GM23248 (cell line): ENCODE measurements at regions not wholly inside any gene's neighbourhood (a gene's known extent, or its start where the extent isn't known, plus 50 kb on each side); places are given as distances from the start of the nearest gene placed in this dataset.
A peak's percentile ranks its signal among the peaks of the same experiment; 100 is the strongest.

Experiments used
- DNase-seq: peaks from one replicate; pipeline ENCODE4 v3.0.0-alpha.2; 2015
- H2AFZ ChIP-seq: fragments of 200-600 bp; sonication (generic); 2 replicates; pipeline ENCODE4 v1.6.1; 2016; ENCODE audit warnings: antibody characterized with exemption
- H3F3A ChIP-seq: fragments of 200-600 bp; sonication (generic); 2 replicates; pipeline ENCODE4 v1.6.1; 2016; ENCODE audit warnings: mild to moderate bottlenecking, antibody characterized with exemption, mixed run types; ENCODE audit not compliant: insufficient read depth
- H3K27ac ChIP-seq: fragments of 200-600 bp; sonication (generic); 2 replicates; pipeline ENCODE4 v1.5.1; 2016; ENCODE audit warnings: mild to moderate bottlenecking
- H3K27me3 ChIP-seq: fragments of 200-600 bp; sonication (generic); replicated peaks from 2 replicates; pipeline ENCODE4 v1.6.1; 2016; ENCODE audit warnings: mild to moderate bottlenecking; ENCODE audit not compliant: insufficient read depth
- H3K36me3 ChIP-seq: fragments of 200-600 bp; sonication (generic); 2 replicates; pipeline ENCODE4 v1.6.1; 2016; ENCODE audit warnings: low read depth, mild to moderate bottlenecking
- H3K4me1 ChIP-seq: fragments of 200-600 bp; sonication (generic); 2 replicates; pipeline ENCODE4 v1.6.1; 2016; ENCODE audit warnings: mild to moderate bottlenecking; ENCODE audit not compliant: insufficient read depth
- H3K4me2 ChIP-seq: fragments of 200-600 bp; sonication (generic); one replicate; pipeline ENCODE4 v1.6.1; 2016; ENCODE audit warnings: mild to moderate bottlenecking; ENCODE audit not compliant: unreplicated experiment
- H3K4me3 ChIP-seq: fragments of 200-600 bp; sonication (generic); 2 replicates; pipeline ENCODE4 v1.5.1; 2016; ENCODE audit warnings: mild to moderate bottlenecking
- H3K79me2 ChIP-seq: fragments of 200-600 bp; sonication (generic); 2 replicates; pipeline ENCODE4 v1.6.1; 2016; ENCODE audit warnings: mild to moderate bottlenecking; ENCODE audit not compliant: insufficient read depth
- H3K9ac ChIP-seq: fragments of 200-600 bp; sonication (generic); 2 replicates; pipeline ENCODE4 v1.6.1; 2016; ENCODE audit warnings: mild to moderate bottlenecking
- H3K9me2 ChIP-seq: fragments of 200-600 bp; sonication (generic); 2 replicates; pipeline ENCODE4 v1.6.1; 2016; ENCODE audit warnings: mixed run types, mild to moderate bottlenecking, moderate library complexity; ENCODE audit not compliant: insufficient read depth
- H3K9me3 ChIP-seq: fragments of 200-600 bp; sonication (generic); one replicate; pipeline ENCODE4 v1.6.1; 2017; ENCODE audit warnings: low read depth
- H4K20me1 ChIP-seq: fragments of 200-600 bp; sonication (generic); 2 replicates; pipeline ENCODE4 v1.6.0; 2016; ENCODE audit not compliant: insufficient read depth
- EZH2 ChIP-seq: fragments of 200-600 bp; sonication (generic); IDR thresholded peaks from 2 replicates; pipeline ENCODE4 v1.6.1; 2018; ENCODE audit warnings: antibody characterized with exemption, mild to moderate bottlenecking; ENCODE audit not compliant: insufficient read depth, poor library complexity, severe bottlenecking
- EZH2phosphoT487 ChIP-seq: fragments of 200-600 bp; sonication (generic); IDR thresholded peaks from 2 replicates; pipeline ENCODE4 v1.6.1; 2018; ENCODE audit warnings: antibody characterized with exemption, moderate library complexity, mild to moderate bottlenecking, low read depth; ENCODE audit not compliant: insufficient read depth
- WGBS, 2 experiments: methylation state at CpG; one replicate each; pipeline ENCODE4 v1.1.6; 2015 to 2017; ENCODE audit warnings: low lambda C conversion rate in 2 of 2, low coverage in 1 of 2; ENCODE audit errors: missing lambda C conversion rate in 2 of 2; 5-methylcytosine and 5-hydroxymethylcytosine counted together
- in situ Hi-C: fragments of 300-500 bp; cut with MboI; formaldehyde crosslinking; loops from 2 replicates; pipeline ENCODE4 v1.15.0; 2020

- Histone ChIP-seq H3F3A (no peaks in the 10 kb centered on the region), H3K4me2 (no peak overlapping the region), H2AFZ (no peak overlapping the region), H4K20me1 (no peaks in the 10 kb centered on the region), H3K9me3 (no peaks in the 10 kb centered on the region), H3K4me3 (no peak overlapping the region), H3K79me2 (no peaks in the 10 kb centered on the region), H3K9me2 (no peaks in the 10 kb centered on the region), H3K27ac (no peak overlapping the region), H3K27me3 (no peaks in the 10 kb centered on the region), H3K4me1 (no peaks in the 10 kb centered on the region), H3K9ac (no peak overlapping the region), H3K36me3 (no peaks in the 10 kb centered on the region)
- TF ChIP-seq EZH2, result no peak
- no peak for TF ChIP-seq EZH2phosphoT487
- in situ Hi-C loops, result no loop called here
- no peak for DNase-seq
- WGBS, 2 experiments, result 88 to 95% methylated on average over 2 of the region's 2 CpGs
Observed at GRCh38 chr18:29271501-29271900, 1094.6 kb upstream of the CDH2 start.

- WGBS, 2 experiments, result 14 to 22% methylated on average over 2 of the region's 2 CpGs
- Histone ChIP-seq H2AFZ (peak overlapping the region; percentile 60), H3K9me2 (no peaks in the 10 kb centered on the region), H3K79me2 (no peaks in the 10 kb centered on the region), H3K27ac (no peak overlapping the region), H3K27me3 (no peaks in the 10 kb centered on the region), H3K4me2 (no peak overlapping the region), H3K36me3 (no peaks in the 10 kb centered on the region), H3K4me3 (no peak overlapping the region), H4K20me1 (no peaks in the 10 kb centered on the region), H3F3A (no peaks in the 10 kb centered on the region), H3K9ac (no peak overlapping the region), H3K4me1 (no peaks in the 10 kb centered on the region), H3K9me3 (no peaks in the 10 kb centered on the region)
- peak; percentile 35 for DNase-seq
- in situ Hi-C loops, result no loop called here
- TF ChIP-seq EZH2phosphoT487 (no peak), EZH2 (no peak)
Observed at GRCh38 chr18:29259838-29260237, 1082.9 kb upstream of the CDH2 start.

GRCh38 chr18:29254123-29254522, 1077.2 kb upstream of the CDH2 start:
- 90 to 95% methylated on average over 2 of the region's 2 CpGs for WGBS, 2 experiments
- TF ChIP-seq EZH2phosphoT487, result no peak
- no peak for TF ChIP-seq EZH2
- H3K9ac ChIP-seq, result no peak overlapping the region
- no peak overlapping the region for H3K4me2 ChIP-seq
- H3K9me3 ChIP-seq, result no peaks in the 10 kb centered on the region
- in situ Hi-C loops, result no loop called here
- no peaks in the 10 kb centered on the region for H3F3A ChIP-seq
- no peak overlapping the region for H2AFZ ChIP-seq
- no peaks in the 10 kb centered on the region for H3K36me3 ChIP-seq
- no peaks in the 10 kb centered on the region for H4K20me1 ChIP-seq
- no peak overlapping the region for H3K4me3 ChIP-seq
- H3K27me3 ChIP-seq, result no peaks in the 10 kb centered on the region
- H3K9me2 ChIP-seq, result 0 out of 2 replicates have a peak, but pooled peaks cover 3% of the 10 kb centered on the region
- no peaks in the 10 kb centered on the region for H3K4me1 ChIP-seq
- H3K79me2 ChIP-seq, result no peaks in the 10 kb centered on the region
- no peak for DNase-seq
- no peak overlapping the region for H3K27ac ChIP-seq

- Histone ChIP-seq H3K27me3 (no peaks in the 10 kb centered on the region), H3K9me2 (0 out of 2 replicates have a peak, but pooled peaks cover 3% of the 10 kb centered on the region), H3K4me1 (no peaks in the 10 kb centered on the region), H3F3A (no peaks in the 10 kb centered on the region), H3K9me3 (no peaks in the 10 kb centered on the region), H4K20me1 (no peaks in the 10 kb centered on the region), H3K79me2 (no peaks in the 10 kb centered on the region), H2AFZ (peak overlapping the region; percentile 23; the same call in 1 of the 2 replicates), H3K4me3 (no peak overlapping the region), H3K27ac (no peak overlapping the region), H3K4me2 (no peak overlapping the region), H3K36me3 (no peaks in the 10 kb centered on the region), H3K9ac (no peak overlapping the region)
- no peak for DNase-seq
- in situ Hi-C loops, result no loop called here
- TF ChIP-seq EZH2, result no peak
- TF ChIP-seq EZH2phosphoT487, result no peak
- 45 to 58% methylated on average over 1 of the region's 1 CpG for WGBS, 2 experiments
Observed at GRCh38 chr18:29251681-29252080, 1074.8 kb upstream of the CDH2 start.

- no peak for TF ChIP-seq EZH2phosphoT487
- TF ChIP-seq EZH2, result no peak
- Histone ChIP-seq H3K9ac (no peak overlapping the region), H3K27ac (no peak overlapping the region), H4K20me1 (no peaks in the 10 kb centered on the region), H3K36me3 (no peaks in the 10 kb centered on the region), H3K4me1 (no peaks in the 10 kb centered on the region), H3K27me3 (no peaks in the 10 kb centered on the region), H3K79me2 (no peaks in the 10 kb centered on the region), H3K4me3 (no peak overlapping the region), H3K9me3 (no peaks in the 10 kb centered on the region), H3K9me2 (0 out of 2 replicates have a peak, but pooled peaks cover 3% of the 10 kb centered on the region), H3F3A (no peaks in the 10 kb centered on the region), H2AFZ (no peak overlapping the region), H3K4me2 (no peak overlapping the region)
- in situ Hi-C loops, result no loop called here
- DNase-seq, result no peak
Observed at GRCh38 chr18:29250843-29251242, 1073.9 kb upstream of the CDH2 start.
